H9 (cell line): ENCODE measurements at regions not wholly inside any gene's neighbourhood (a gene's known extent, or its start where the extent isn't known, plus 50 kb on each side); places are given as distances from the start of the nearest gene placed in this dataset.

Experiments used
- DNase-seq: peaks from one replicate; pipeline ENCODE4 v3.0.0-alpha.2; 2017
- H2AFZ ChIP-seq: one replicate; pipeline ENCODE4 v1.6.1; 2013; ENCODE audit warnings: mild to moderate bottlenecking, low read length, control low read depth, moderate library complexity
- H2AK5ac ChIP-seq: 2 replicates; pipeline ENCODE4 v1.6.1; 2013; ENCODE audit warnings: low read length, control low read depth, mixed read lengths; ENCODE audit not compliant: insufficient read length
- H2BK120ac ChIP-seq: one replicate; pipeline ENCODE4 v1.6.1; 2013; ENCODE audit warnings: low read depth, mild to moderate bottlenecking, low read length, control low read depth, inconsistent platforms; ENCODE audit not compliant: poor library complexity, severe bottlenecking
- H2BK12ac ChIP-seq: 2 replicates; pipeline ENCODE4 v1.6.1; 2013; ENCODE audit warnings: low read length, control low read depth, mixed read lengths, low read depth; ENCODE audit not compliant: insufficient read length
- H2BK15ac ChIP-seq: 2 replicates; pipeline ENCODE4 v1.6.1; 2013; ENCODE audit warnings: low read depth, low read length, control low read depth
- H2BK20ac ChIP-seq: one replicate; pipeline ENCODE4 v1.6.1; 2013; ENCODE audit warnings: low read depth, mild to moderate bottlenecking, low read length, control low read depth, inconsistent platforms; ENCODE audit not compliant: poor library complexity, severe bottlenecking
- H2BK5ac ChIP-seq: 2 replicates; pipeline ENCODE4 v1.6.1; 2013; ENCODE audit warnings: low read length, control low read depth, mixed read lengths; ENCODE audit not compliant: insufficient read length
- H3K14ac ChIP-seq: 2 replicates; pipeline ENCODE4 v1.6.1; 2013; ENCODE audit warnings: low read length, control low read depth; ENCODE audit not compliant: insufficient read depth
- H3K18ac ChIP-seq: 2 replicates; pipeline ENCODE4 v1.6.1; 2013; ENCODE audit warnings: low read depth, mild to moderate bottlenecking, mixed read lengths, low read length, control low read depth; ENCODE audit not compliant: insufficient read length
- H3K23ac ChIP-seq: 2 replicates; pipeline ENCODE4 v1.6.1; 2013; ENCODE audit warnings: low read length, control low read depth, mixed read lengths, low read depth; ENCODE audit not compliant: insufficient read length
- H3K23me2 ChIP-seq: 2 replicates; pipeline ENCODE4 v1.6.1; 2013; ENCODE audit warnings: low read depth, mild to moderate bottlenecking, mixed read lengths, low read length, control low read depth; ENCODE audit not compliant: insufficient read length, poor library complexity, severe bottlenecking
- H3K27ac ChIP-seq: 2 replicates; pipeline ENCODE4 v1.5.1; 2013; ENCODE audit warnings: low read length, control low read depth, mixed read lengths, low read depth; ENCODE audit not compliant: insufficient read length
- H3K27me3 ChIP-seq: 2 replicates; pipeline ENCODE4 v1.6.1; 2013; ENCODE audit warnings: low read length, control low read depth, inconsistent platforms; ENCODE audit not compliant: insufficient read depth
- H3K4ac ChIP-seq: 2 replicates; pipeline ENCODE4 v1.6.1; 2013; ENCODE audit warnings: low read depth, mild to moderate bottlenecking, control low read depth, inconsistent platforms, low read length, moderate library complexity
- H3K4me1 ChIP-seq: 2 replicates; pipeline ENCODE4 v1.6.1; 2013; ENCODE audit warnings: low read length, control low read depth, inconsistent platforms; ENCODE audit not compliant: insufficient read depth
- H3K4me2 ChIP-seq: 2 replicates; pipeline ENCODE4 v1.6.1; 2013; ENCODE audit warnings: low read length, control low read depth, mixed read lengths; ENCODE audit not compliant: insufficient read length, insufficient read depth
- H3K56ac ChIP-seq: 2 replicates; pipeline ENCODE4 v1.6.1; 2013; ENCODE audit warnings: low read depth, mild to moderate bottlenecking, mixed read lengths, low read length, control low read depth; ENCODE audit not compliant: insufficient read length
- H3K79me1 ChIP-seq: 2 replicates; pipeline ENCODE4 v1.6.1; 2013; ENCODE audit warnings: low read depth, mild to moderate bottlenecking, moderate library complexity, low read length, control low read depth, inconsistent platforms; ENCODE audit not compliant: insufficient read depth, poor library complexity, severe bottlenecking
- H3K79me2 ChIP-seq: 2 replicates; pipeline ENCODE4 v1.6.1; 2013; ENCODE audit warnings: low read length, control low read depth, inconsistent platforms; ENCODE audit not compliant: insufficient read depth
- H3K9ac ChIP-seq: 2 replicates; pipeline ENCODE4 v1.6.1; 2013; ENCODE audit warnings: low read length, control low read depth, mixed read lengths; ENCODE audit not compliant: insufficient read length; ENCODE audit errors: extremely low read depth
- H3K9me3 ChIP-seq: one replicate; pipeline ENCODE4 v1.6.1; 2013; ENCODE audit warnings: low read depth, low read length, inconsistent platforms; ENCODE audit not compliant: control insufficient read depth
- H3T11ph ChIP-seq: one replicate; pipeline ENCODE4 v1.6.1; 2013; ENCODE audit warnings: mild to moderate bottlenecking, low read length, control low read depth, inconsistent platforms
- H4K20me1 ChIP-seq: one replicate; pipeline ENCODE4 v1.6.1; 2013; ENCODE audit not compliant: control insufficient read depth, insufficient read length, insufficient read depth
- H4K5ac ChIP-seq: 2 replicates; pipeline ENCODE4 v1.6.1; 2013; ENCODE audit warnings: low read depth, mild to moderate bottlenecking, mixed read lengths, low read length, control low read depth; ENCODE audit not compliant: insufficient read length
- H4K8ac ChIP-seq: replicated peaks from 2 replicates; pipeline ENCODE4 v1.6.1; 2013; ENCODE audit warnings: low read length, control low read depth, mixed read lengths, low read depth; ENCODE audit not compliant: insufficient read length
- H4K91ac ChIP-seq: 2 replicates; pipeline ENCODE4 v1.6.1; 2013; ENCODE audit warnings: low read depth, mild to moderate bottlenecking, moderate library complexity, mixed read lengths, low read length, control low read depth; ENCODE audit not compliant: insufficient read length
- H3K27ac Mint-ChIP-seq, 3 experiments: 2 replicates in 2 of 3; 3 replicates in 1 of 3; pipeline ENCODE4 v1.8.0; 2020 to 2021; ENCODE audit warnings: mixed read lengths in 3 of 3, mild to moderate bottlenecking in 1 of 3, moderate library complexity in 1 of 3
- H3K27me3 Mint-ChIP-seq: 2 replicates; pipeline ENCODE4 v1.8.0; 2021; ENCODE audit warnings: low read depth, mild to moderate bottlenecking, moderate library complexity, mixed read lengths
- H3K36me3 Mint-ChIP-seq, 3 experiments: 2 replicates in 2 of 3; 3 replicates in 1 of 3; pipeline ENCODE4 v1.8.0; 2020 to 2021; ENCODE audit warnings: low read depth in 3 of 3, mixed read lengths in 3 of 3; ENCODE audit not compliant: insufficient read depth in 1 of 3
- H3K4me1 Mint-ChIP-seq, 2 experiments: 2 replicates each; pipeline ENCODE4 v1.8.0; 2020; ENCODE audit warnings: mixed read lengths in 2 of 2
- H3K4me3 Mint-ChIP-seq, 2 experiments: 2 replicates in 1 of 2; 3 replicates in 1 of 2; pipeline ENCODE4 v1.8.0; 2020 to 2021; ENCODE audit warnings: mild to moderate bottlenecking in 2 of 2, mixed read lengths in 2 of 2, moderate library complexity in 1 of 2
- H3K9me3 Mint-ChIP-seq, 2 experiments: 2 replicates in 1 of 2; 3 replicates in 1 of 2; pipeline ENCODE4 v1.8.0; 2020; ENCODE audit warnings: mild to moderate bottlenecking in 2 of 2, mixed read lengths in 2 of 2, moderate library complexity in 1 of 2
- CTCF ChIP-seq: fragments of 200-600 bp; sonication (generic); conservative IDR thresholded peaks from 3 replicates; pipeline ENCODE4 v1.8.0; 2021; ENCODE audit warnings: antibody characterized with exemption, mild to moderate bottlenecking
- WGBS: extraction: QIAGEN DNeasy Blood & Tissue Kit; methylation state at CpG from one replicate; pipeline ENCODE4 v1.1.7; 2013; ENCODE audit warnings: missing lambda C conversion rate, low lambda C conversion rate, mixed read lengths; ENCODE audit not compliant: insufficient read length; ENCODE audit errors: extremely low coverage; 5-methylcytosine and 5-hydroxymethylcytosine counted together

GRCh38 chr18:76264198-76264875 lies 230.7 kb downstream of the ZNF516 start:
- H3K56ac ChIP-seq, result no peak overlapping the region
- H2BK12ac ChIP-seq, result no peak overlapping the region
- Mint-ChIP-seq H3K4me3 (no peak overlapping the region), H3K27ac (no peak overlapping the region; a peak in 1 of 7 replicates), H3K9me3 (no peaks in the 10 kb centered on the region), H3K36me3 (no peaks in the 10 kb centered on the region), H3K27me3 (peaks cover 5% of the 10 kb centered on the region), H3K4me1 (peaks cover 40 to 43% of the 10 kb centered on the region in 2 experiments)
- no peak overlapping the region for H3K4ac ChIP-seq
- no CpG with 5 or more reads among the region's 18 CpGs for WGBS
- TF ChIP-seq CTCF, result no peak
- H2BK20ac ChIP-seq, result no peak overlapping the region
- no peaks in the 10 kb centered on the region for H3K23me2 ChIP-seq
- no peak overlapping the region for H2AK5ac ChIP-seq
- H3K14ac ChIP-seq, result no peak overlapping the region
- no peak overlapping the region for H3K27ac ChIP-seq
- no peaks in the 10 kb centered on the region for H3K27me3 ChIP-seq
- no peaks in the 10 kb centered on the region for H4K20me1 ChIP-seq
- H3K23ac ChIP-seq, result no peak overlapping the region
- no peaks in the 10 kb centered on the region; the same call in 1 of the 2 replicates for H3K4me1 ChIP-seq
- no peak overlapping the region for H3T11ph ChIP-seq
- H3K9me3 ChIP-seq, result no peaks in the 10 kb centered on the region
- no peak overlapping the region for H2BK15ac ChIP-seq
- no peak overlapping the region for H2AFZ ChIP-seq
- H3K9ac ChIP-seq, result no peak overlapping the region
- H4K91ac ChIP-seq, result no peak overlapping the region
- H4K8ac ChIP-seq, result no peak overlapping the region
- H2BK5ac ChIP-seq, result no peak overlapping the region
- no peak overlapping the region for H3K4me2 ChIP-seq
- no peak overlapping the region for H2BK120ac ChIP-seq
- H3K79me1 ChIP-seq, result no peaks in the 10 kb centered on the region
- no peaks in the 10 kb centered on the region for H3K79me2 ChIP-seq
- DNase-seq, result no peak
- no peak overlapping the region for H4K5ac ChIP-seq
- no peak overlapping the region for H3K18ac ChIP-seq
